Spleen (tissue), 11 donors: ENCODE measurements at regions not wholly inside any gene's neighbourhood (a gene's known extent, or its start where the extent isn't known, plus 50 kb on each side); places are given as distances from the start of the nearest gene placed in this dataset.

ENCODE experiments used
- DNase-seq: peaks from one replicate; pipeline ENCODE4 v3.0.0-alpha.2; 2020
- H3K27ac ChIP-seq, 8 donors: fragments of 200-600 bp; sonication (generic) in 7 of 8; 1 replicate in 4 of 8; 2 replicates in 4 of 8; pipeline versions ENCODE4 v1.5.0 to v1.8.0; 2016 to 2021; ENCODE audit warnings: inconsistent platforms in 4 of 8, mild to moderate bottlenecking in 4 of 8, moderate library complexity in 1 of 8
- H3K27me3 ChIP-seq, 7 donors: fragments of 200-600 bp; sonication (generic) in 6 of 7; replicated peaks in 1 of 7; 1 replicate in 4 of 7; 2 replicates in 3 of 7; pipeline versions ENCODE4 v1.5.0 to v1.8.0; 2016 to 2021; ENCODE audit warnings: inconsistent platforms in 3 of 7, mild to moderate bottlenecking in 1 of 7
- H3K36me3 ChIP-seq, 6 donors: fragments of 200-600 bp; sonication (generic) in 5 of 6; 1 replicate in 4 of 6; 2 replicates in 2 of 6; pipeline versions ENCODE4 v1.5.0 to v1.8.0; 2016 to 2021; ENCODE audit warnings: inconsistent platforms in 2 of 6
- H3K4me1 ChIP-seq, 6 donors: fragments of 200-600 bp; sonication (generic) in 5 of 6; 1 replicate in 3 of 6; 2 replicates in 3 of 6; pipeline versions ENCODE4 v1.5.0 to v1.8.0; 2016 to 2021; ENCODE audit warnings: inconsistent platforms in 3 of 6
- H3K4me3 ChIP-seq, 8 donors: fragments of 200-600 bp; sonication (generic) in 7 of 8; 1 replicate in 4 of 8; 2 replicates in 4 of 8; pipeline versions ENCODE4 v1.5.0 to v1.8.0; 2016 to 2021; ENCODE audit warnings: inconsistent platforms in 4 of 8, mild to moderate bottlenecking in 4 of 8, moderate library complexity in 2 of 8
- H3K9me3 ChIP-seq, 8 donors: fragments of 200-600 bp; sonication (generic) in 7 of 8; 1 replicate in 4 of 8; 2 replicates in 4 of 8; pipeline versions ENCODE4 v1.5.0 to v1.8.0; 2016 to 2021; ENCODE audit warnings: inconsistent platforms in 4 of 8
- POLR2A ChIP-seq, 3 donors: fragments of 450-650 bp; IDR thresholded peaks; one replicate each; pipeline ENCODE4 v1.5.1; 2017; ENCODE audit warnings: antibody characterized with exemption in 3 of 3, mild to moderate bottlenecking in 1 of 3
- POLR2AphosphoS5 ChIP-seq, 3 donors: sonication (generic); formaldehyde crosslinking; IDR thresholded peaks; one replicate each; pipeline ENCODE4 v1.5.1; 2017; ENCODE audit warnings: antibody characterized with exemption in 3 of 3
- WGBS, 5 donors: extraction: QIAGEN DNeasy Blood & Tissue Kit in 3 of 5; methylation state at CpG; one replicate each; pipeline versions ENCODE4 v1.1.5 to v1.1.7; 2013 to 2018; 5-methylcytosine and 5-hydroxymethylcytosine counted together
- intact Hi-C: fragments of 100-400 bp; cut with DNase I; formaldehyde crosslinking; loops from one replicate; pipeline ENCODE4 v1.15.0; 2023; ENCODE audit warnings: low total_unique reads
- TF ChIP-seq, protein P1 (sequence below), 11 experiments: fragments of 200-600 bp in 7 of 11; fragments of 450-650 bp in 4 of 11; sonication (generic) in 4 of 11; IDR thresholded peaks in 8 of 11; conservative IDR thresholded peaks in 3 of 11; 1 replicate in 7 of 11; 2 replicates in 4 of 11; pipeline versions ENCODE4 v1.4.0 to v1.8.0; 2016 to 2021; ENCODE audit warnings: antibody characterized with exemption in 11 of 11, inconsistent platforms in 4 of 11, mild to moderate bottlenecking in 1 of 11
- donor health status: healthy with polysubstance abuse.
- donor health status: DM: no; HTN: no; CAD: no; lungs with moderate emphysema.
- donor health status: DM: no; HTN: no; CAD: no.
- donor health status: Bipolar disorder and iron deficiency.
- donor health status: healthy.
- donor health status: DM: no; HTN: no; CAD: no.
- donor health status: DM: yes; HTN: yes; CAD: no.

DNA sequence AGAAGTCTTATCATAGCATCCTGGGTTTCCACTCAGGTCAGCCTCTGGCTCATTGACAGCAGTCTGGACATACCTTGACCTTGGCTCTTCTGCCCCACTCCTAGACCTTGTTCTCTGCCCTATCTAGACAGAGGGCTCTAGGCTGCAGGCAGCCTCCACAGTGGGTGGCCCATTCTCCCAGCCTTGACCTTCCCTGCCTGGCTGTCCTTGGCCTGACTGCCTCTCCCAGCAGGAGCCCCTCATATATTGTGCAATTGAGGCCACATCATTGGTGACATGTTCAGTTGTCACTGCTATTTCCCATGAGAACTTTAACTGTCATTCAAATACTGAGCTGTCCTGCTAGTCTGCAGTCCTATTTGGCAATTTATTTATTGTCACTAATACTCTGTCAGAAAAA, 503.4 kb downstream of the PLXNA4 start:
- DNase-seq = no peak
- H3K36me3 ChIP-seq = no peaks in the 10 kb centered on the region
- peaks cover 0 to 20% (median 0%) of the 10 kb centered on the region in 7 donors for H3K27me3 ChIP-seq
- intact Hi-C loops = no loop called here
- H3K4me1 ChIP-seq = peaks cover 0 to 22% (median 0%) of the 10 kb centered on the region in 6 donors
- no peaks in the 10 kb centered on the region for H3K9me3 ChIP-seq
- no peak for TF ChIP-seq POLR2A (IDR thresholded peaks at IDR 0.05)
- no peak for TF ChIP-seq POLR2AphosphoS5 (IDR thresholded peaks at IDR 0.05)
- TF ChIP-seq, protein P1, sequence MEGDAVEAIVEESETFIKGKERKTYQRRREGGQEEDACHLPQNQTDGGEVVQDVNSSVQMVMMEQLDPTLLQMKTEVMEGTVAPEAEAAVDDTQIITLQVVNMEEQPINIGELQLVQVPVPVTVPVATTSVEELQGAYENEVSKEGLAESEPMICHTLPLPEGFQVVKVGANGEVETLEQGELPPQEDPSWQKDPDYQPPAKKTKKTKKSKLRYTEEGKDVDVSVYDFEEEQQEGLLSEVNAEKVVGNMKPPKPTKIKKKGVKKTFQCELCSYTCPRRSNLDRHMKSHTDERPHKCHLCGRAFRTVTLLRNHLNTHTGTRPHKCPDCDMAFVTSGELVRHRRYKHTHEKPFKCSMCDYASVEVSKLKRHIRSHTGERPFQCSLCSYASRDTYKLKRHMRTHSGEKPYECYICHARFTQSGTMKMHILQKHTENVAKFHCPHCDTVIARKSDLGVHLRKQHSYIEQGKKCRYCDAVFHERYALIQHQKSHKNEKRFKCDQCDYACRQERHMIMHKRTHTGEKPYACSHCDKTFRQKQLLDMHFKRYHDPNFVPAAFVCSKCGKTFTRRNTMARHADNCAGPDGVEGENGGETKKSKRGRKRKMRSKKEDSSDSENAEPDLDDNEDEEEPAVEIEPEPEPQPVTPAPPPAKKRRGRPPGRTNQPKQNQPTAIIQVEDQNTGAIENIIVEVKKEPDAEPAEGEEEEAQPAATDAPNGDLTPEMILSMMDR (IDR thresholded peaks at IDR 0.05 in 8 of 11, conservative IDR thresholded peaks at IDR 0.05 in 3 of 11) = no peak
- H3K4me3 ChIP-seq = no peak overlapping the region
- no peak overlapping the region for H3K27ac ChIP-seq

DNA sequence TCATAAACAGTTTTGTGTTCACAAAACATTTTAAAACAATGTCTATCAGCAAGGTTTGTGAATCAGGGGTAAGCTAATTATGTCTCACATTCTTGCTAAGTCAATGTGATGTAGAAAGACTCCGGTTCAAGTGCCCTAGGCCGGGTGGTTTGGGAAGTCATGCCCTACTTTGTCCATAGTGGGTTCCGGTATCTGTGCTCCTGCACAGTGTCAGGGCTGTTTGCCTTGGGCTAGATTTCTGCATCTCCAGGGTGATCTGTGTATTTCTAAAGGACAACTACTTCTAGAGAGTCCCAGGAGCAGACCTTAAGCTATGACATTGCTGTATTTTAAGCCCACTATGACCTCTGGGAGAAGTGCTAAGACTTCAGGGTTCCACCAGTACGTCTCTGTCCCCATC, 504.1 kb downstream of the PLXNA4 start:
- WGBS, 5 donors = 81 to 95% (median 92%) methylated on average over 4 of the region's 4 CpGs
- Histone ChIP-seq H3K4me3 (no peak overlapping the region), H3K27ac (no peak overlapping the region), H3K36me3 (no peaks in the 10 kb centered on the region), H3K27me3 (peaks cover 0 to 18% (median 0%) of the 10 kb centered on the region in 7 donors), H3K9me3 (no peaks in the 10 kb centered on the region), H3K4me1 (peaks cover 0 to 26% (median 0%) of the 10 kb centered on the region in 6 donors)
- intact Hi-C loops = no loop called here
- no peak for DNase-seq
- TF ChIP-seq, protein P1 (IDR thresholded peaks at IDR 0.05 in 8 of 11, conservative IDR thresholded peaks at IDR 0.05 in 3 of 11) = no peak
- TF ChIP-seq POLR2AphosphoS5 (IDR thresholded peaks at IDR 0.05) = no peak
- TF ChIP-seq POLR2A (IDR thresholded peaks at IDR 0.05) = no peak

DNA sequence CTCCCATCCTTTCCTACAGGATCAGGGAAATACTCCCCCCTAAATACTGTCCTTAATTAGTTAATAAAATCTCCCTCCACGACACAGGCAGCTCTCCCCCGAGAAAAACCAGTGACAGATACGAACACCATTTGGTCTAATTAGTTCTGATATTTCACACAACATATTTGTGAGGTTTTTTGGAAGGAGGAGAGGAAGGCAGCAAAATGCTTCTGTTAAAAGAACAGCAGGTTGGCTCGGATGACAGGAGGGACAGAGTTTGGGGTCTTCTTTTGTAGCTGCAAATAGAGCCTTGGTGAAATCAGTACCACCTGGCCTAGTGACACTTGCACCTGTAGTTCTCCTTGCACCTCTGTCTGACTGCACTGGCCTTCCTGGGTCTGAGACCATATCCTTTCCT, 507.0 kb downstream of the PLXNA4 start:
- no peak for TF ChIP-seq POLR2A (IDR thresholded peaks at IDR 0.05)
- TF ChIP-seq, protein P1 (IDR thresholded peaks at IDR 0.05 in 8 of 11, conservative IDR thresholded peaks at IDR 0.05 in 3 of 11) = no peak
- no peak for TF ChIP-seq POLR2AphosphoS5 (IDR thresholded peaks at IDR 0.05)
- intact Hi-C loops = no loop called here
- H3K4me1 ChIP-seq = peaks cover 0 to 10% (median 0%) of the 10 kb centered on the region in 6 donors

DNA sequence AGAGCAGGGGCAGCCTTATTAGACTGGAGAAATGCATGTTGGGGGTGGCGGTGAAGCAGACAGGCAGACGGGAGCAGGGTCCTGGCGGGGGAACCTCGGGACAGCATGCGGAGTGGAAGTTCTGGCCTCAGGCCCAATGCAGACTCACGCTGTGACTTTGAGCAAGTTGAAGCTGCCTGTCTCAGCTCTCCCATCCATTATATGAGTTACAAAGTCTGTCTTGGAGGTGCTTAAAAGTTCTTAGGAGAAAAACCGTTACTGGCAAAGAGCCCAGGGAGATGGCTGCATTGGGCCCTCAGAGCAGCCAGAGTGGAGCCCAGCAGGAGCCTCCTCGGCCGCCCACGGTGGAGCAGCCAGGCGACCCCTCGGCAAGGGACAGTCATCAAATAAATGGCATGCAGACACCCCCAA, 509.5 kb downstream of the PLXNA4 start:
- H3K4me3 ChIP-seq = no peak overlapping the region
- no peaks in the 10 kb centered on the region for H3K36me3 ChIP-seq
- H3K4me1 ChIP-seq = peaks cover 0 to 10% (median 0%) of the 10 kb centered on the region in 6 donors
- DNase-seq = no peak
- intact Hi-C loops = no loop called here
- H3K27me3 ChIP-seq = no peaks in the 10 kb centered on the region
- peak overlapping the region in 4 of 8 donors; percentile 14 to 54 (median 42) for H3K27ac ChIP-seq
- 67 to 82% (median 77%) methylated on average over 12 of the region's 12 CpGs for WGBS, 5 donors
- H3K9me3 ChIP-seq = no peaks in the 10 kb centered on the region
- TF ChIP-seq POLR2AphosphoS5 (IDR thresholded peaks at IDR 0.05) (no peak), POLR2A (IDR thresholded peaks at IDR 0.05) (no peak)
- TF ChIP-seq, protein P1 (IDR thresholded peaks at IDR 0.05 in 8 of 11, conservative IDR thresholded peaks at IDR 0.05 in 3 of 11) = no peak

More for the DNA sequence above, 507.0 kb downstream of the PLXNA4 start:
- DNase-seq = no peak
- Histone ChIP-seq H3K36me3 (no peaks in the 10 kb centered on the region), H3K9me3 (no peaks in the 10 kb centered on the region), H3K4me3 (no peak overlapping the region), H3K27me3 (no peaks in the 10 kb centered on the region), H3K27ac (no peak overlapping the region)
- WGBS, 5 donors = 45 to 86% (median 72%) methylated on average over 4 of the region's 4 CpGs
